Peyer's patch (tissue), 4 donors: ENCODE measurements at regions not wholly inside any gene's neighbourhood (a gene's known extent, or its start where the extent isn't known, plus 50 kb on each side); places are given as distances from the start of the nearest gene placed in this dataset.

Experiments
- CTCF ChIP-seq, 6 experiments: fragments of 450-650 bp in 4 of 6; fragments of 200-600 bp in 2 of 6; sonication (generic) in 1 of 6; IDR thresholded peaks; one replicate each; pipeline ENCODE4 v1.5.1; 2017 to 2019; ENCODE audit warnings: antibody characterized with exemption in 6 of 6, mild to moderate bottlenecking in 3 of 6, moderate library complexity in 1 of 6
- POLR2A ChIP-seq, 2 donors: fragments of 450-650 bp; IDR thresholded peaks; one replicate each; pipeline ENCODE4 v1.5.1; 2017; ENCODE audit warnings: antibody characterized with exemption in 2 of 2, mild to moderate bottlenecking in 2 of 2, moderate library complexity in 2 of 2

- TF ChIP-seq CTCF (IDR thresholded peaks at IDR 0.05) (no peak), POLR2A (IDR thresholded peaks at IDR 0.05) (no peak)
Observed at GRCh38 chr3:72189339-72189738, 404.4 kb upstream of the PROK2 start.
